Suprapubic skin (tissue), 2 donors: ENCODE measurements at regions not wholly inside any gene's neighbourhood (a gene's known extent, or its start where the extent isn't known, plus 50 kb on each side); places are given as distances from the start of the nearest gene placed in this dataset.

Source experiments
- EP300 ChIP-seq: sonication (generic); formaldehyde crosslinking; IDR thresholded peaks from one replicate; pipeline ENCODE4 v1.6.1; 2017; ENCODE audit warnings: antibody characterized with exemption
- POLR2A ChIP-seq, 2 donors: fragments of 450-650 bp; IDR thresholded peaks; one replicate each; pipeline ENCODE4 v1.6.1; 2017; ENCODE audit warnings: antibody characterized with exemption in 2 of 2, mild to moderate bottlenecking in 2 of 2, moderate library complexity in 2 of 2

- TF ChIP-seq EP300: no peak
- no peak for TF ChIP-seq POLR2A (IDR thresholded peaks at IDR 0.05)
Observed at GRCh38 chr18:22334567-22334966, 83.1 kb downstream of the CTAGE1 start.
